ENCODE measurements at regions not wholly inside any gene's neighbourhood (a gene's known extent, or its start where the extent isn't known, plus 50 kb on each side); places are given as distances from the start of the nearest gene placed in this dataset.
"Not testable (repeated sequence)": the region's sequence is repeated elsewhere in the genome, so short reads cannot be mapped to it uniquely, and the experiment has no call there.

DNA sequence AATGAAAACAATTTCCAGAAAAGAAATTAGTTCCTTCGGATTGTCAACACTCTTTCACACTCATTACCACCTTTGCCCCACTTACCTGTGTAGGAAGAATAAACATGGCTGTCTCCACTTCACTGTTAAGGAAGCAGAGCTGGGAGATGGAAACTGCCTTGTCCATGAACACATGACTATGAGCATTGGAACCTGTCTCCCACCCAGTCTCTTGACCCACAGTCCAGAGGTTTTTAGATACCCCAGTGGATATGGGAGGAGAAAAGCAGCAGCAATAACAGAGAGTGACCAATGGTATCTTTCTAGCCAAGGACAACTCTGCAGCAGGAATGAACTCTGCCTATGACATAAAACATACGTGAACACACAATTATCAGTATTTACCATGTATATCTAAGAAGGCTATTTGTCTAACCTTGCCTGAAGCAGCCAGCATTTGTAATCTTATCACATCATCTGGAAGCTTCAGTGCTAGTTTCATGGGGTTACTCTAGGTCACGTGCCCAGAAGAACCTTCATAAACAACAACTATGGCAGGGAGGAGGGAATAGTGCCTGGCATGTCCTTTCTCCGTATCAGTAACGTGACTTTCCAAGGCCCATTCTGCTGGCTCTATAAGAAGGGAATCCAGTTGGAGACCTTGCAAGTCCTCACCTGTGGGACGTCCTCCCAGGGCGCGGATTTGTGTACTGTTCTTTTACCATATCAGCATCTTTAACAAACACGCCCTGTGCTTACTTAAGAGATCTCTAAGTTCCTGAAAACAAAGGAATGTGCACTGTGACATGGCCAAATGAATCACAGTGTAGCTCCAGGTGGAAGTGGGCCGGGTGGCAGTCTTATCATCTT, 221.8 kb upstream of the UBL3 start:
- TF ChIP-seq CTCF (IDR thresholded peaks at IDR 0.05): no peak
- intact Hi-C loops (cut with DNase I): no loop called here
- Histone ChIP-seq H3K27ac (peak overlapping the region; percentile 41), H3K4me3 (no peak overlapping the region), H3K36me3 (no peaks in the 10 kb centered on the region), H3K9me3 (no peaks in the 10 kb centered on the region), H3K4me1 (no peaks in the 10 kb centered on the region), H3K27me3 (ENCODE audit: low read depth) (no peaks in the 10 kb centered on the region)
- peak; percentile 94 for ATAC-seq
- peak; percentile 78 for DNase-seq

GRCh38 chr13:30065181-30065580, 214.8 kb upstream of the UBL3 start:
- ATAC-seq (no peak), DNase-seq (no peak)
- H3K4me1 ChIP-seq: no peaks in the 10 kb centered on the region
- no peak overlapping the region for H3K27ac ChIP-seq
- H3K27me3 ChIP-seq (ENCODE audit: low read depth): no peaks in the 10 kb centered on the region
- no peak overlapping the region for H3K4me3 ChIP-seq
- TF ChIP-seq CTCF (IDR thresholded peaks at IDR 0.05): no peak
- no peaks in the 10 kb centered on the region for H3K9me3 ChIP-seq
- intact Hi-C loops (cut with DNase I): no loop called here
- no peaks in the 10 kb centered on the region for H3K36me3 ChIP-seq

DNA sequence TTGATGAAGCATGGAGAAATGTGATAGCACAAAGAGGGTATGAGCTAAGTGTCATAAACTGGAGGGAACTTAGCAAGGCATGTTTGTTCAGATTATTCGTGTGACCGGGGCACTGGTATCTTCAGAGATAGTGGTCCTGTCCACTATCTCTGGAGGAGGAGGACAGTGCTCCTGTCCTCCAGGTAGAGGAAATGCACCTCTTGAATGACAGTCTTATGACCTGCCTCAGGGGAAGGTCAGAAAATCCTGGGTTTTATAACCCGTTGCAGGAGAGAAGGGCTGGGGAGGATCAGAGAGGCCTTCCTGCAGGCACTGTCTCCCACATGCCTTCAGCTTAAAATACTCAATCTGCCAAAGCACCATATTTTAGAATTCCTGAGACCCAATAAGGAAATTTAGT, 213.5 kb upstream of the UBL3 start:
- DNase-seq (no peak), ATAC-seq (no peak)
- H3K27ac ChIP-seq: no peak overlapping the region
- H3K9me3 ChIP-seq: no peaks in the 10 kb centered on the region
- no peak for TF ChIP-seq CTCF (IDR thresholded peaks at IDR 0.05)
- intact Hi-C loops (cut with DNase I): no loop called here
- H3K4me3 ChIP-seq: no peak overlapping the region
- H3K4me1 ChIP-seq: no peaks in the 10 kb centered on the region
- no peaks in the 10 kb centered on the region for H3K27me3 ChIP-seq (ENCODE audit: low read depth)
- no peaks in the 10 kb centered on the region for H3K36me3 ChIP-seq

DNA sequence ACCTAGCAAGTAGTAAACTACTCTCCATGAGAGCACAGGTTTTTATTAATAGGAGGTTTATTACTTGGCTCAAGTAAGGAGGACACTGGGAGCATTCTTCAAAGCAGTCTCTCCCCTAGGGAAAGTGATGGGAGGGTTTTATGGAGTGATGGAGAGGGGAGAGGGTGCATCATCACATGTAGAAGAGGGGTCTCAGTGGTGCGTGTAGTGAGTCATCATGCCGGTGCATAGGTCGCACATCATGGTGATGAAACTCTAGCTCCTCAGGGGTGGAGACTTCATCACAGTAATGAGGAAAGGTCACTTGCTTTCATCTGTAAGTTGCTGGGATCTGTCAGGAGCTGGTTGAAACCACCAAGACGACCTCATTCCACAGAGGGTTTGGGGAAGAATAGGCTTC, 210.8 kb upstream of the UBL3 start:
- no peak for TF ChIP-seq CTCF (IDR thresholded peaks at IDR 0.05)
- no peak overlapping the region for H3K27ac ChIP-seq
- DNase-seq (no peak), ATAC-seq (no peak)
- H3K4me3 ChIP-seq: no peak overlapping the region
- no peaks in the 10 kb centered on the region for H3K4me1 ChIP-seq
- peaks cover 5% of the 10 kb centered on the region for H3K9me3 ChIP-seq
- intact Hi-C loops (cut with DNase I): no loop called here
- H3K36me3 ChIP-seq: no peaks in the 10 kb centered on the region
- no peaks in the 10 kb centered on the region for H3K27me3 ChIP-seq (ENCODE audit: low read depth)

DNA sequence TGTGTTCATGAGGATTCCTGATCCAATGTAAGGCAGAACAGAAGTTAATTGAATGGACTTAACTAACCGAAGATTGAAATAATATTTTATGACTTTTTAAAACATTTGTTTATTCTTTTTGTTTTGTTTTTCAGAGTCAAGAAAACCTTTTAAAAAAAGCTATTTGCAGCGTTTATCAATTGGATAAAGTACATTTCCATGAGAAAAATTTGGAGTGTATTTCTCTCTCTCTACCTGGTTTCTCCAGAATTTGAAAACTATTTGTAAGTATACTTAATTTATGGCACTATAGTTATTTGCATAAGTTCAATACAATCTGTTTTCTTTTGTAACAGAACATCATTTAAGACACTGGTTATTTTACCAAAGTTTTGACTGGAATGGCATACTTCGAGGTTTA, 208.0 kb upstream of the UBL3 start:
- no peaks in the 10 kb centered on the region for H3K27me3 ChIP-seq (ENCODE audit: low read depth)
- intact Hi-C loops (cut with DNase I): no loop called here
- ATAC-seq: no peak
- H3K4me3 ChIP-seq: no peak overlapping the region
- peaks cover 5% of the 10 kb centered on the region for H3K9me3 ChIP-seq
- H3K27ac ChIP-seq: no peak overlapping the region
- DNase-seq: no peak
- no peaks in the 10 kb centered on the region for H3K4me1 ChIP-seq
- H3K36me3 ChIP-seq: no peaks in the 10 kb centered on the region
- no peak for TF ChIP-seq CTCF (IDR thresholded peaks at IDR 0.05)

- intact Hi-C loops (cut with DNase I); H3K9me3 ChIP-seq; ATAC-seq; DNase-seq; H3K36me3 ChIP-seq; H3K4me1 ChIP-seq; H3K27me3 ChIP-seq (ENCODE audit: low read depth); H3K4me3 ChIP-seq; H3K27ac ChIP-seq: not testable (repeated sequence)
Observed at GRCh38 chr13:30054546-30054945, 204.1 kb upstream of the UBL3 start.

All from lower lobe of right lung (tissue), 2 donors.